ENCODE measurements at regions not wholly inside any gene's neighbourhood (a gene's known extent, or its start where the extent isn't known, plus 50 kb on each side); places are given as distances from the start of the nearest gene placed in this dataset.

DNA sequence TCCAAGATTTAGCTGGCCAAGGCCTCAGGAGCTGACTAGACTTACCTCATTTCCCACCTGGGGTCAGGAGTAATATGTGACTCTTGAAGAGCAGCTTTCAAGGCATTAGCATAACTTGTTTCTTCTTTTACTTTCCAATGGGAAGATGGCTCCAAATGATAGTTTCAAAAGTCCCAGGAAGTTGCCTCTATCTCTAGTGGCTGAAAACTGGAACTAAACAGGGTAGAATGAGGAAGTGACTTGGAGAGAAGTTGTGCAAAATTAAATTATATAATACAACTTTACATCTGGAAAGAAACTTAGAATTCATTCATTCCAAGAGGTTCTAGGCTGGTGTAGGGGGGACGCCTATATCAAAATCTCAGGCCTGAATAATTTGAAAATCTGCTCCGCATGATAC, 250.1 kb upstream of the FMN2 start:
- Histone ChIP-seq H3K4me3 (ENCODE audit: low read depth, low read length) (no peak overlapping the region), H3K36me3 (replicated peaks) (no peaks in the 10 kb centered on the region), H3K27me3 (replicated peaks) (no peaks in the 10 kb centered on the region), H3K27ac (no peak overlapping the region)
- in situ Hi-C loops (cut with HindIII; ENCODE audit: low pct_ligation_motif_present, low sequenced_read_pairs) = no loop called here
- TF ChIP-seq CTCF (IDR thresholded peaks at IDR 0.05; ENCODE audit: low read depth, low read length, missing control alignments) = no peak
- DNase-seq = no peak

DNA sequence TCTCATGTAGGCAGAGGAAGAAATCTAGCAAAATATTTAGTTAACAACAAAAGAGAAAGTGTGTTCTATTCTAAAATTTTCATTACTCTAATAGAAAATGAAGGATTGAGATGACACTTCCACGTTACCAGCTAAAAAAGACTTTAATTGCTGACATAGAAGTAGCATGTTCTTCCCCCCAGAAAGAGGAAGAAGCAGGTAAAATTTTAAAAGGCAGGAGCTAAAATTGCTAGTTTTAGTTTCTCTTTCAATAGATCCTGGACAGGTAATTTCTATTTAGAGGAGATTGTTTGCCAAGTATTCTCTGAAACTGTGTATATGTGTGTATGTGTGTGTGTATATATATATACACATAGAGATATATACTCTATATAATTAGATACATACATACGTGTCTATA, 248.1 kb upstream of the FMN2 start:
- no peak overlapping the region for H3K4me3 ChIP-seq (ENCODE audit: low read depth, low read length)
- H3K27me3 ChIP-seq (replicated peaks) = no peaks in the 10 kb centered on the region
- H3K36me3 ChIP-seq (replicated peaks) = no peaks in the 10 kb centered on the region
- no peak overlapping the region for H3K27ac ChIP-seq
- no peak for DNase-seq
- no peak for TF ChIP-seq CTCF (IDR thresholded peaks at IDR 0.05; ENCODE audit: low read depth, low read length, missing control alignments)
- in situ Hi-C loops (cut with HindIII; ENCODE audit: low pct_ligation_motif_present, low sequenced_read_pairs) = no loop called here

GRCh38 chr1:239844833-239845232, 246.8 kb upstream of the FMN2 start:
- no peak for TF ChIP-seq CTCF (IDR thresholded peaks at IDR 0.05; ENCODE audit: low read depth, low read length, missing control alignments)

GRCh38 chr1:239854922-239855321, 236.8 kb upstream of the FMN2 start:
- no peak overlapping the region for H3K4me3 ChIP-seq (ENCODE audit: low read depth, low read length)
- no peak overlapping the region for H3K27ac ChIP-seq
- in situ Hi-C loops (cut with HindIII; ENCODE audit: low pct_ligation_motif_present, low sequenced_read_pairs) = no loop called here
- H3K27me3 ChIP-seq (replicated peaks) = no peaks in the 10 kb centered on the region
- DNase-seq = no peak
- TF ChIP-seq CTCF (IDR thresholded peaks at IDR 0.05; ENCODE audit: low read depth, low read length, missing control alignments) = no peak
- H3K36me3 ChIP-seq (replicated peaks) = no peaks in the 10 kb centered on the region

More at GRCh38 chr1:239844833-239845232, 246.8 kb upstream of the FMN2 start:
- Histone ChIP-seq H3K36me3 (replicated peaks) (no peaks in the 10 kb centered on the region), H3K27me3 (replicated peaks) (no peaks in the 10 kb centered on the region), H3K27ac (no peak overlapping the region), H3K4me3 (ENCODE audit: low read depth, low read length) (no peak overlapping the region)
- in situ Hi-C loops (cut with HindIII; ENCODE audit: low pct_ligation_motif_present, low sequenced_read_pairs) = no loop called here
- DNase-seq = no peak

- in situ Hi-C loops (cut with HindIII; ENCODE audit: low pct_ligation_motif_present, low sequenced_read_pairs) = no loop called here
- no peak for TF ChIP-seq CTCF (IDR thresholded peaks at IDR 0.05; ENCODE audit: low read depth, low read length, missing control alignments)
Measured at GRCh38 chr1:239856067-239856466, 235.6 kb upstream of the FMN2 start.

GRCh38 chr1:239856924-239857323, 234.8 kb upstream of the FMN2 start:
- Histone ChIP-seq H3K27me3 (replicated peaks) (no peaks in the 10 kb centered on the region), H3K36me3 (replicated peaks) (no peaks in the 10 kb centered on the region), H3K4me3 (ENCODE audit: low read depth, low read length) (no peak overlapping the region), H3K27ac (no peak overlapping the region)
- TF ChIP-seq CTCF (IDR thresholded peaks at IDR 0.05; ENCODE audit: low read depth, low read length, missing control alignments) = no peak
- in situ Hi-C loops (cut with HindIII; ENCODE audit: low pct_ligation_motif_present, low sequenced_read_pairs) = no loop called here
- DNase-seq = no peak

More at GRCh38 chr1:239856067-239856466, 235.6 kb upstream of the FMN2 start:
- no peaks in the 10 kb centered on the region for H3K27me3 ChIP-seq (replicated peaks)
- H3K36me3 ChIP-seq (replicated peaks) = no peaks in the 10 kb centered on the region
- no peak for DNase-seq
- no peak overlapping the region for H3K27ac ChIP-seq
- H3K4me3 ChIP-seq (ENCODE audit: low read depth, low read length) = no peak overlapping the region
